Central memory CD8-positive, alpha-beta T cell (primary cell): ENCODE measurements at regions not wholly inside any gene's neighbourhood (a gene's known extent, or its start where the extent isn't known, plus 50 kb on each side); places are given as distances from the start of the nearest gene placed in this dataset.

ENCODE experiments used
- ATAC-seq: fragments of 150-1000 bp; cut with Tn5 transposase; replicated peaks from 2 replicates; pipeline ENCODE4 v1.10.0; 2022; ENCODE audit warnings: mild to moderate bottlenecking, moderate FRiP score, moderate number of reproducible peaks; ENCODE audit not compliant: poor library complexity, severe bottlenecking; ENCODE audit errors: extremely low read depth
- DNase-seq, 2 donors: peaks; one replicate each; pipeline ENCODE4 v3.0.0; 2021; ENCODE audit warnings: low spot score in 2 of 2
- H3K27ac Mint-ChIP-seq: one replicate; pipeline ENCODE4 v1.8.0; 2022; ENCODE audit warnings: low read depth, mild to moderate bottlenecking, moderate library complexity, mixed read lengths
- H3K27me3 Mint-ChIP-seq: one replicate; pipeline ENCODE4 v1.8.0; 2022; ENCODE audit warnings: mixed read lengths
- H3K36me3 Mint-ChIP-seq: one replicate; pipeline ENCODE4 v1.8.0; 2022; ENCODE audit warnings: mild to moderate bottlenecking, moderate library complexity, mixed read lengths; ENCODE audit not compliant: insufficient read depth
- H3K4me1 Mint-ChIP-seq: one replicate; pipeline ENCODE4 v1.8.0; 2022; ENCODE audit warnings: mixed read lengths
- H3K4me3 Mint-ChIP-seq: one replicate; pipeline ENCODE4 v1.8.0; 2022; ENCODE audit warnings: mild to moderate bottlenecking, moderate library complexity, mixed read lengths
- H3K9me3 Mint-ChIP-seq: one replicate; pipeline ENCODE4 v1.8.0; 2022; ENCODE audit warnings: mixed read lengths

- no peak overlapping the region for H3K4me3 Mint-ChIP-seq
- peaks cover 2% of the 10 kb centered on the region for H3K36me3 Mint-ChIP-seq
- ATAC-seq: no peak
- H3K27ac Mint-ChIP-seq: no peak overlapping the region
- DNase-seq: no peak
- no peaks in the 10 kb centered on the region for H3K9me3 Mint-ChIP-seq
- H3K27me3 Mint-ChIP-seq: no peaks in the 10 kb centered on the region
- no peaks in the 10 kb centered on the region for H3K4me1 Mint-ChIP-seq
Observed at GRCh38 chr20:40223810-40224209, 465.2 kb downstream of the MAFB start.

DNA sequence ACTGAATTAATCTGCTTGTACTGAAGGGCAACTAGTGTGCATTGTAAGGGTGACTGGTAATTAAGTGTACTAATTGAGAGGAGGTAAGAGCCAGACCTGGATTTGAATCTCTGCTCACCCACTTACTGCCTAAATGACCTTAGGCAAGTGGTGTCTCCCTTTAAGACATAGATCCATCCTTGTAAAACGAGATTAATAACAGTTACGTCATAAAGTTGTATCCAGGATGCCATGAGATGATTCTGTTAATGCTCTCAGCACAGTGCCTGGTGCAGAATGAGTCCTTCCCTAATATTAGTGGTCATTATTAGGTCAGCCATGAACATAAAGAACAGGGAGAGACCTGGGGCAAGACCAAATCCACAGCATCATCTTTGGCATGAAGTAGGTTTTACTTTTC is 470.1 kb downstream of the MAFB start:
- H3K9me3 Mint-ChIP-seq: peaks cover 10% of the 10 kb centered on the region

DNA sequence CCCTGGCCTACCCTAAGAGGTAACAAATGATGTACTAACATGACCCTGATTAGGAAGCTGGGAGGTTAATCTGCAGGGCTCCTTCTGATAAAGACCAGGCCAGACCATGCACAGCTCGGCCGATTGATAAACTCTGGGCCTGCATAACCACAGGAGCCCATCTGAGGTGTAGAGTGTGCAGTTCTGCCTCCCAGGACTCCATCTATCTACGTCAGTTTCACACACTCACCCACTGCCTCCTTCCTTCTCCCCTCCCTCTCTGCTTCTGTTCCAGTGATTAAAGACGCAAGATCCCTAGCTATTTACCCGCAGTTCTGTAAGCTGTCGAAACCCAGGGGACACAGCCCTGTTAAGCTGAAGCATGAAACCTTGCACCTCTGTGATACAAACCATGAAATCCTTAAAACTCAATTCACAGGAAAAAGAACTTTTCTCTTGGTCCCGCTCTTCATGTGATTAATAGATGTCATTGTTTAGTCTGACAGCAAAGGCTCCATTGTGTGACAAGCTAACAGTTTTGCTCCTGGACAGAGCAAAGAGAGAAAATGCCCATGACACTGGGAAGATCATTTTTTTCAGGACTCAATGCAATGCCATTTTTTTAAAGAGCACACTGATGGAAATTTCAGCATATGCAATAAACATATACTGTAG is 470.6 kb downstream of the MAFB start:
- DNase-seq (no peak), ATAC-seq (no peak)
- Mint-ChIP-seq H3K27ac (no peak overlapping the region), H3K36me3 (peaks cover under 1% of the 10 kb centered on the region), H3K4me3 (no peak overlapping the region), H3K27me3 (no peaks in the 10 kb centered on the region), H3K9me3 (peaks cover 10% of the 10 kb centered on the region), H3K4me1 (no peaks in the 10 kb centered on the region)

More for the DNA sequence above, 470.1 kb downstream of the MAFB start:
- Mint-ChIP-seq H3K4me3 (no peak overlapping the region), H3K4me1 (no peaks in the 10 kb centered on the region), H3K27ac (no peak overlapping the region), H3K36me3 (peaks cover 2% of the 10 kb centered on the region), H3K27me3 (no peaks in the 10 kb centered on the region)
- DNase-seq (no peak), ATAC-seq (no peak)

DNA sequence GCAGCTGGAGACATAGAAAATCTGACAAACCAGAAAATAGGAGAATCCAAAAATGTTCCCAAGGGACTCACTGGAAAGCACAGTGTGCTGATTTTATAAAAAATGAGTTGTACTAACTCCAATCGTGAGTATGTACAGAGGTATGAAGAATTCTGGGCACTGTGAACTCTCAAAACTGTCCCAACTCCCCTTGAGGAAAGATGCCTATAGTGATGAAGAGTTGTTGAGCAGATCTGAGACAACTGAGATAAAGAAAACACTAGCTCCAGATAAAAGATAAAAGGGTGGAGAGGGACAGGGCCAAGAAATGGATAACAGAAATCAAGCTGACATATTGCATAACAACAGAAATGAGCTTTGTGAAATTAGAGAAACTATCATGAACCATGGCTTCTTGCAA is 481.4 kb downstream of the MAFB start:
- H3K27ac Mint-ChIP-seq: no peak overlapping the region
- DNase-seq (no peak), ATAC-seq (no peak)
- no peaks in the 10 kb centered on the region for H3K4me1 Mint-ChIP-seq
- H3K4me3 Mint-ChIP-seq: no peak overlapping the region
- H3K27me3 Mint-ChIP-seq: no peaks in the 10 kb centered on the region
- no peaks in the 10 kb centered on the region for H3K36me3 Mint-ChIP-seq
- peaks cover 5% of the 10 kb centered on the region for H3K9me3 Mint-ChIP-seq

DNA sequence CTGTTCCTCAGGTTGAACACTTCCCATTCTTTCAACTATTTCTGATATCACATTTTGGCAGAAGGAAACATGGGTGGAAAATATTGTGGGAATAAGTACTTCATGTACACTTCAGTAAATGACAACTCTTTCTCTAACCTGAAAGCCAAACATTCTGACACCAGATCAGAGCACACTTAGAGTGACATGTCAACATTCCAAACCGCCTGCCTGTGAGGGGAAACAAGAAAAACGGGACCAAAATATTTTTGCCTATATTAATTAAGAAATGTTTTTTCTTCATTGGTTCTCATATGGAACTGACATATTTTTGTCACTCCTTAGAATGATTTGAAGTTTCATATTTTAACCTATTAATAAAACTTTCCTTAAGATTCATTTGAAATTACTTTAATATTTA is 483.1 kb downstream of the MAFB start:
- ATAC-seq: no peak
- no peaks in the 10 kb centered on the region for H3K27me3 Mint-ChIP-seq
- no peaks in the 10 kb centered on the region for H3K36me3 Mint-ChIP-seq
- H3K27ac Mint-ChIP-seq: no peak overlapping the region
- peaks cover 5% of the 10 kb centered on the region for H3K9me3 Mint-ChIP-seq
- no peaks in the 10 kb centered on the region for H3K4me1 Mint-ChIP-seq
- DNase-seq: no peak
- H3K4me3 Mint-ChIP-seq: no peak overlapping the region

DNA sequence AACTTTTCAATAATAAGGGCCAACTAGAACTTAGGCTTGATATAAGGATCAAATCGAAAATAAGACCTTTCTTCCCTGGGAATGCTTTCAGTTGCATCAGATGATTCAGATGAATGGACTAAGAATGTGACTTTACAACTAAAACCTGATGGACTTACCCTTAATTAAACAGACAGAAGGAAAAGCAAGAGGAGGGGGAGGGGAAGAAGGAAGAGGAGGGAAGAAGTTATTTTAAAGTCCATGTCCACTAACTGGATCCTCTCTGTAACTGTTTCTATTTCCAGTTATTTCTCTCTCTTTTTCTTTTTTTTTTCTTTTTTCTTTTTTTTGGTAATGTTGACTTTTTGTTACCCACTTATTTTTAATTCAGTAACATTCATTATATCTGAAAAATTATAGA is 486.0 kb downstream of the MAFB start:
- DNase-seq (no peak), ATAC-seq (no peak)
- Mint-ChIP-seq H3K36me3 (no peaks in the 10 kb centered on the region), H3K27ac (no peak overlapping the region), H3K9me3 (no peaks in the 10 kb centered on the region), H3K4me3 (no peak overlapping the region), H3K27me3 (no peaks in the 10 kb centered on the region), H3K4me1 (no peaks in the 10 kb centered on the region)

GRCh38 chr20:40197691-40198090 is 491.3 kb downstream of the MAFB start:
- Mint-ChIP-seq H3K36me3 (no peaks in the 10 kb centered on the region), H3K9me3 (no peaks in the 10 kb centered on the region), H3K27me3 (peaks cover 11% of the 10 kb centered on the region), H3K4me1 (no peaks in the 10 kb centered on the region), H3K4me3 (no peak overlapping the region), H3K27ac (no peak overlapping the region)
- DNase-seq (no peak), ATAC-seq (no peak)

GRCh38 chr20:40196846-40197436 is 492.1 kb downstream of the MAFB start:
- Mint-ChIP-seq H3K27me3 (peaks cover 11% of the 10 kb centered on the region), H3K4me3 (no peak overlapping the region), H3K36me3 (no peaks in the 10 kb centered on the region), H3K9me3 (no peaks in the 10 kb centered on the region), H3K4me1 (no peaks in the 10 kb centered on the region), H3K27ac (no peak overlapping the region)
- ATAC-seq (no peak), DNase-seq (no peak)

GRCh38 chr20:40195742-40196141 is 493.3 kb downstream of the MAFB start:
- Mint-ChIP-seq H3K36me3 (no peaks in the 10 kb centered on the region), H3K4me1 (no peaks in the 10 kb centered on the region)

GRCh38 chr20:40192529-40192928 is 496.5 kb downstream of the MAFB start:
- no peaks in the 10 kb centered on the region for H3K36me3 Mint-ChIP-seq
- no peak for ATAC-seq

More at GRCh38 chr20:40195742-40196141, 493.3 kb downstream of the MAFB start:
- Mint-ChIP-seq H3K4me3 (no peak overlapping the region), H3K27ac (no peak overlapping the region), H3K27me3 (peaks cover 11% of the 10 kb centered on the region), H3K9me3 (no peaks in the 10 kb centered on the region)
- ATAC-seq (no peak), DNase-seq (no peak)

DNA sequence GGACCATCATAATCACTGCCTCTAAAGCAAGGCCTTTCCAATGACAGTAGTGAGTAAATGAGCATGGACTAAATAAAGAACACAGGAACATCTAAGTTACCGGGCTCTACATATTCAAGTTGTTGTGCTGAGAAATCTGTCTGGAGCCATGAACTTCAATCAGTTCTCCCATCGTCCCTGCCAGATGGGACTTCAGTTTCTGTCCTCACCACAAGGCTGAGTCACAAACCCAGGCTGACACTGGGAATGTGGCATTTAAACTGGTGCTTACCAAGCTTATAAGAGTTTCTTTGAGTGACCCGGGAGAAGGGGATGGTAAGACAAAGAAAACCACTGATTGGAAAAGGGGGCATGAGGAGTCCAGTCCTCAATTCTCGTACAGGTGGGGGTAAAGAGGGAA is 497.0 kb downstream of the MAFB start:
- Mint-ChIP-seq H3K36me3 (no peaks in the 10 kb centered on the region), H3K27ac (no peak overlapping the region), H3K27me3 (peaks cover 15% of the 10 kb centered on the region), H3K9me3 (no peaks in the 10 kb centered on the region), H3K4me1 (no peaks in the 10 kb centered on the region), H3K4me3 (no peak overlapping the region)
- ATAC-seq (no peak), DNase-seq (no peak)

More at GRCh38 chr20:40192529-40192928, 496.5 kb downstream of the MAFB start:
- no peak overlapping the region for H3K27ac Mint-ChIP-seq
- no peaks in the 10 kb centered on the region for H3K9me3 Mint-ChIP-seq
- no peaks in the 10 kb centered on the region for H3K4me1 Mint-ChIP-seq
- no peak overlapping the region for H3K4me3 Mint-ChIP-seq
- H3K27me3 Mint-ChIP-seq: peaks cover 19% of the 10 kb centered on the region
- no peak for DNase-seq

DNA sequence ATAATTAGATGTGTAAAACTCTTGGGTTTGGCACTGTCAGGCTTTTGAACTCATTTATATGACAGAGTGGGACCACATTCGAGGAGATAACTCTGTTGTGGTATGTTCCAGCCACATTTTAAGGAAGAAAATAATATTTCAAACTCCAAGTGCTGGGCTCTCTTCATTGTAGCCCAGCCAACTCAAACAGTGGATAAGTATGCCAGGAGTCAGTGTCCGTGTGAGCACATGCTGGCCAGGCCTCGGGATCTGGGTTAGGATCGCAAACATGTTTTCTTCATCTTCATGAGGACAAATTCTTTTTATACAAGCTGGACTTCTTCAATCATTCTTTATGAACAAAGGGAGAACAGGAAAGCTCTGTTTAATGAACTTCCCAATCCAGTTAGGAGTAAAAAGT is 497.5 kb downstream of the MAFB start:
- peaks cover 10% of the 10 kb centered on the region for H3K27me3 Mint-ChIP-seq
- H3K4me3 Mint-ChIP-seq: no peak overlapping the region
- no peaks in the 10 kb centered on the region for H3K36me3 Mint-ChIP-seq
- ATAC-seq (no peak), DNase-seq (no peak)
- H3K27ac Mint-ChIP-seq: no peak overlapping the region
- no peaks in the 10 kb centered on the region for H3K4me1 Mint-ChIP-seq
- H3K9me3 Mint-ChIP-seq: no peaks in the 10 kb centered on the region

GRCh38 chr20:40189621-40190020 is 499.4 kb downstream of the MAFB start:
- Mint-ChIP-seq H3K4me1 (no peaks in the 10 kb centered on the region), H3K27ac (no peak overlapping the region), H3K36me3 (no peaks in the 10 kb centered on the region), H3K4me3 (no peak overlapping the region), H3K27me3 (peaks cover 10% of the 10 kb centered on the region), H3K9me3 (no peaks in the 10 kb centered on the region)
- no peak for ATAC-seq
- no peak for DNase-seq
